ENCODE measurements at regions not wholly inside any gene's neighbourhood (a gene's known extent, or its start where the extent isn't known, plus 50 kb on each side); places are given as distances from the start of the nearest gene placed in this dataset.

- TF ChIP-seq LEF1 (IDR thresholded peaks at IDR 0.05; ENCODE audit: borderline replicate concordance) (no peak), BHLHE40 (IDR thresholded peaks at IDR 0.05; ENCODE audit: borderline replicate concordance) (no peak), CTBP1 (IDR thresholded peaks at IDR 0.05; ENCODE audit: borderline replicate concordance) (no peak), SUZ12 (IDR thresholded peaks at IDR 0.05) (no peak), NFRKB (IDR thresholded peaks at IDR 0.05) (no peak), FOXA1 (IDR thresholded peaks at IDR 0.05) (no peak)
- CTCF ChIA-PET = no interaction called here
- no peak for DNase-seq (ENCODE audit: extremely low spot score)
- POLR2A ChIA-PET = no interaction called here
These were observed 336.4 kb downstream of the PLK2 start for GRCh38 chr5:58123501-58123900.

DNA sequence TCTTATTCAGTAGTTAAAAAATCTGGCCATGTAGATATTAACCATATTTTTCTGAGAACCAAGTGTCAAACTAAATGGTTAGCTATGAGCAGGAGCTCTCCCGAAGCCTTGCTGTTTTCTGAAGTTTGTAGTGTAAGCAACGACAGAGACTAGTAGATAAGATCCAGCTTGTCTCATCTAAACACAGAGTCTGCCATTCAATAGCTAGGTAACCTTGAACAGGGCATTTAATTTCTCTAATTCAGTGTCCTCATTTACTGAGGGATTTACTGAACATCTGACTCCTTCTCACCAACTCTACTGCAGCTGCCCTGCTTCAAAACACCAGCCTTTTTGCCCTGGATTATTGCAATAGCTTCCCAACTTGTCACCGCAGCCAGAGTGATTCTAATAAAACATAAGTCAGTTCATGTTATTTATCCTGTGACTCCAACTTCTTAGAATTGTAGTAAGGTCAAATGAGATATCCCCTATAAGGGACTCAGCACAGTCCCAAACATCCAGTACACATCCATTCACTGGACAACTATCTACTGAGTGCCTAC, 337.0 kb downstream of the PLK2 start:
- DNase-seq (ENCODE audit: extremely low spot score) = no peak
- CTCF ChIA-PET = interaction anchor here (1.1 kb wide), 1 partner anchor 12 kb away, joined by 3 read pairs; no protein-coding TSS in a partner anchor
- TF ChIP-seq ARNT (IDR thresholded peaks at IDR 0.05) = no peak
- no peak for TF ChIP-seq ZNF384 (IDR thresholded peaks at IDR 0.05)
- TF ChIP-seq SP1 (IDR thresholded peaks at IDR 0.05) = no peak
- no peak for TF ChIP-seq SUZ12 (IDR thresholded peaks at IDR 0.05)
- TF ChIP-seq ELF4 (IDR thresholded peaks at IDR 0.05) = no peak
- no peak for TF ChIP-seq TARDBP (IDR thresholded peaks at IDR 0.05)
- TF ChIP-seq FOXA1 (IDR thresholded peaks at IDR 0.05) = no peak
- no peak for TF ChIP-seq CTBP1 (IDR thresholded peaks at IDR 0.05; ENCODE audit: borderline replicate concordance)
- TF ChIP-seq L3MBTL2 (conservative IDR thresholded peaks at IDR 0.05) = no peak
- no peak for TF ChIP-seq PKNOX1 (IDR thresholded peaks at IDR 0.05)
- TF ChIP-seq NFRKB (IDR thresholded peaks at IDR 0.05) = no peak
- POLR2A ChIA-PET = no interaction called here

- no peak for DNase-seq (ENCODE audit: extremely low spot score)
- TF ChIP-seq ARNT (IDR thresholded peaks at IDR 0.05) = no peak
- TF ChIP-seq TARDBP (IDR thresholded peaks at IDR 0.05) = no peak
- no peak for TF ChIP-seq L3MBTL2 (conservative IDR thresholded peaks at IDR 0.05)
- no peak for TF ChIP-seq FOXA1 (IDR thresholded peaks at IDR 0.05)
- TF ChIP-seq FOXK2 (IDR thresholded peaks at IDR 0.05) = no peak
- no peak for TF ChIP-seq ELF4 (IDR thresholded peaks at IDR 0.05)
- no peak for TF ChIP-seq FOXM1 (IDR thresholded peaks at IDR 0.05; ENCODE audit: borderline replicate concordance)
- no peak for TF ChIP-seq SUZ12 (IDR thresholded peaks at IDR 0.05)
- TF ChIP-seq BHLHE40 (IDR thresholded peaks at IDR 0.05; ENCODE audit: borderline replicate concordance) = no peak
- ChIA-PET POLR2A (no interaction called here), CTCF (interaction anchor here (1.1 kb wide), 1 partner anchor 12 kb away, joined by 3 read pairs; no protein-coding TSS in a partner anchor)
These were observed 337.7 kb downstream of the PLK2 start for GRCh38 chr5:58122157-58122556.

- CTCF ChIA-PET = no interaction called here
- DNase-seq (ENCODE audit: extremely low spot score) = no peak
- TF ChIP-seq SUZ12 (IDR thresholded peaks at IDR 0.05) = no peak
- no peak for TF ChIP-seq NFRKB (IDR thresholded peaks at IDR 0.05)
- TF ChIP-seq BHLHE40 (IDR thresholded peaks at IDR 0.05; ENCODE audit: borderline replicate concordance) = no peak
- no peak for TF ChIP-seq SP1 (IDR thresholded peaks at IDR 0.05)
- no peak for TF ChIP-seq ELF4 (IDR thresholded peaks at IDR 0.05)
- no peak for TF ChIP-seq HDGF (IDR thresholded peaks at IDR 0.05; ENCODE audit: borderline replicate concordance)
- TF ChIP-seq ZNF384 (IDR thresholded peaks at IDR 0.05) = no peak
- POLR2A ChIA-PET = no interaction called here
These were observed 338.5 kb downstream of the PLK2 start for GRCh38 chr5:58121391-58121790.

DNA sequence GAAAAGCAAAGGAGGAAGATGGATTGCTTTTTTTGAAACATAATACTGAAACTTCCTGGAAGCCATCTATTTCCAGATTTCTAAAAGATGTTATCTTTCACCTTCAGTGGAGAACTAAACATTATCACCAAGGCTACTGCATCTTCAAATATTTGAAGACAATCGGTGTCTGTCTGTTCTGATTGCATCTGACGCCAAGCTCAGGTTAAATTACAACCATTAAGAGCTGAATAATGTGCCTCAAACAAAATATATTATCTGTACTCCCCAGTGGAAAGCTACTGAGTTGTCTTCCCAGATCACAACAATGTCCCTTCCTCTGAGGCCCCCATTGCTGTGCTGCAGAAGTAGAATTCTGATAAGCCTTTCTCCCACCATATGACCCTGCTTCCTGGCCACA, 342.3 kb downstream of the PLK2 start:
- ChIA-PET CTCF (no interaction called here), POLR2A (no interaction called here)
- DNase-seq (ENCODE audit: extremely low spot score) = no peak
- no peak for TF ChIP-seq ELF4 (IDR thresholded peaks at IDR 0.05)
- TF ChIP-seq NFRKB (IDR thresholded peaks at IDR 0.05) = no peak
- no peak for TF ChIP-seq FOXA1 (IDR thresholded peaks at IDR 0.05)
- TF ChIP-seq HDGF (IDR thresholded peaks at IDR 0.05; ENCODE audit: borderline replicate concordance) = no peak
- TF ChIP-seq SUZ12 (IDR thresholded peaks at IDR 0.05) = no peak
- TF ChIP-seq FOXK2 (IDR thresholded peaks at IDR 0.05) = no peak
- no peak for TF ChIP-seq TARDBP (IDR thresholded peaks at IDR 0.05)
- TF ChIP-seq ARNT (IDR thresholded peaks at IDR 0.05) = no peak
- no peak for TF ChIP-seq PKNOX1 (IDR thresholded peaks at IDR 0.05)
- TF ChIP-seq BHLHE40 (IDR thresholded peaks at IDR 0.05; ENCODE audit: borderline replicate concordance) = no peak
- no peak for TF ChIP-seq L3MBTL2 (conservative IDR thresholded peaks at IDR 0.05)

- no peak for TF ChIP-seq SUZ12 (IDR thresholded peaks at IDR 0.05)
- no peak for TF ChIP-seq ZNF384 (IDR thresholded peaks at IDR 0.05)
- no peak for TF ChIP-seq TARDBP (IDR thresholded peaks at IDR 0.05)
- TF ChIP-seq FOXM1 (IDR thresholded peaks at IDR 0.05; ENCODE audit: borderline replicate concordance) = no peak
- TF ChIP-seq CTBP1 (IDR thresholded peaks at IDR 0.05; ENCODE audit: borderline replicate concordance) = no peak
- TF ChIP-seq PKNOX1 (IDR thresholded peaks at IDR 0.05) = no peak
- TF ChIP-seq HDGF (IDR thresholded peaks at IDR 0.05; ENCODE audit: borderline replicate concordance) = no peak
- no peak for TF ChIP-seq BHLHE40 (IDR thresholded peaks at IDR 0.05; ENCODE audit: borderline replicate concordance)
- no peak for TF ChIP-seq LEF1 (IDR thresholded peaks at IDR 0.05; ENCODE audit: borderline replicate concordance)
- TF ChIP-seq ARNT (IDR thresholded peaks at IDR 0.05) = no peak
- no peak for TF ChIP-seq SP1 (IDR thresholded peaks at IDR 0.05)
- TF ChIP-seq FOXK2 (IDR thresholded peaks at IDR 0.05) = no peak
- TF ChIP-seq FOXA1 (IDR thresholded peaks at IDR 0.05) = no peak
- TF ChIP-seq L3MBTL2 (conservative IDR thresholded peaks at IDR 0.05) = no peak
- TF ChIP-seq ELF4 (IDR thresholded peaks at IDR 0.05) = no peak
- TF ChIP-seq NFRKB (IDR thresholded peaks at IDR 0.05) = no peak
- DNase-seq (ENCODE audit: extremely low spot score) = no peak
- POLR2A ChIA-PET = no interaction called here
- CTCF ChIA-PET = no interaction called here
These were observed 343.5 kb downstream of the PLK2 start for GRCh38 chr5:58116346-58116745.
